Fibroblast of the aortic adventitia (primary cell): ENCODE measurements at regions not wholly inside any gene's neighbourhood (a gene's known extent, or its start where the extent isn't known, plus 50 kb on each side); places are given as distances from the start of the nearest gene placed in this dataset.

ENCODE experiments used
- DNase-seq: peaks from one replicate; pipeline ENCODE4 v3.0.0-alpha.2; 2010; ENCODE audit warnings: low read depth
- H3K4me3 ChIP-seq: 2 replicates; pipeline ENCODE4 v1.5.1; 2011; ENCODE audit warnings: low read depth, mild to moderate bottlenecking, control low read depth, low read length, moderate library complexity
- CTCF ChIP-seq: IDR thresholded peaks from 2 replicates; pipeline ENCODE4 v1.5.1; 2011; ENCODE audit warnings: mild to moderate bottlenecking, low read length, control low read depth, inconsistent platforms; ENCODE audit not compliant: insufficient read depth

- no peak for DNase-seq
- no peak for TF ChIP-seq CTCF
Measured at GRCh38 chr9:119114681-119115080, 254.6 kb downstream of the BRINP1 start.

More at GRCh38 chr9:119114681-119115080, 254.6 kb downstream of the BRINP1 start:
- no peak overlapping the region for H3K4me3 ChIP-seq
